ENCODE measurements at regions not wholly inside any gene's neighbourhood (a gene's known extent, or its start where the extent isn't known, plus 50 kb on each side); places are given as distances from the start of the nearest gene placed in this dataset.

DNA sequence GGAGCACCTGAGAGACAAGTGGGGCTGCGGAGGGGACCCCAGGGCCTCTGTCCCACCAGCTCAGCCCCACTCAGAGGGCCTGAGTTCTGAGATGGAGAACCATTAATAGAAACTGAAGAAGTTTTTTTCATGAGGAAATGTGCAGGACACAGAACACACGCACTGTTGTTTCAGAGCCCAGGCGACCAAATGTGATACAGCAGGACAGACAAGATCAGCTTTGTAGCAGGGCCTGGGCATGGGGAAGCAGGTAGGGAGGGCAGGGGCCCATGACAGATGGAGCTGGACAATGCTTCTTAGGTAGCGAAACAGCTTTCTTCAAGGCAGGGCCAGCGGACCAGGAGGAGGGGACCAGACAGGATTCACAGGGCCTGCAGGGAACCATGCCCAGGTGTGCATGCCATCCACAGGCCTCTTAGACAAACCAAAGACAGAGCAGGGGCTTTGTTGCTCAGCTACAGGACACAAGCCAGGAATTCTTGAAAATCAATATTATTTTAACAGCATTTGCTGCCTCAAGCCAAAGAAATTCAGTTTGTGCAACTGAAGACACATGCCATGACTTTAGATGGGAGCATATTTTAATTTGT lies 252.8 kb upstream of the GYPC start:
- Histone ChIP-seq H2BK120ac (ENCODE audit: low read depth, low read length) (no peak overlapping the region), H3K18ac (ENCODE audit: low read depth, low read length) (no peak overlapping the region), H2AK9ac (replicated peaks; ENCODE audit: low read depth, low read length, poor library complexity) (peak overlapping the region; percentile 26), H3K4me1 (ENCODE audit: control insufficient read depth, insufficient read depth, low read length) (no peaks in the 10 kb centered on the region), H3K4me3 (ENCODE audit: insufficient read depth, low read depth, low read length) (no peak overlapping the region), H2AFZ (replicated peaks; ENCODE audit: low read length, poor library complexity) (no peak overlapping the region), H3K9me1 (ENCODE audit: insufficient read depth, low read length) (no peaks in the 10 kb centered on the region), H3K23ac (ENCODE audit: low read depth, low read length) (no peak overlapping the region), H3K79me1 (ENCODE audit: low read depth in 1 of 2, low read length in 2 of 2) (no peaks in the 10 kb centered on the region), H2AK5ac (ENCODE audit: low read depth, low read length) (no peak overlapping the region), H2BK5ac (ENCODE audit: low read depth, low read length, poor library complexity, severe bottlenecking) (no peak overlapping the region), H4K8ac (ENCODE audit: low read depth in 2 of 2, low read length in 2 of 2) (no peak overlapping the region), H2BK15ac (ENCODE audit: low read depth, low read length) (no peak overlapping the region), H3K9ac (ENCODE audit: low read depth, low read length) (no peak overlapping the region), H3K27me3 (ENCODE audit: control insufficient read depth, insufficient read depth, low read length) (no peaks in the 10 kb centered on the region), H4K91ac (ENCODE audit: insufficient read depth, low read depth, low read length) (no peak overlapping the region), H3K36me3 (ENCODE audit: control insufficient read depth, insufficient read depth, low read length) (no peaks in the 10 kb centered on the region), H3K4me2 (ENCODE audit: low read depth, low read length) (no peak overlapping the region), H3K27ac (ENCODE audit: insufficient read depth, low read length) (no peak overlapping the region), H4K20me1 (ENCODE audit: insufficient read depth, low read length) (no peaks in the 10 kb centered on the region), H3K56ac (ENCODE audit: extremely low read depth, insufficient read depth, low read length) (no peak overlapping the region), H3K4ac (ENCODE audit: low read depth, low read length) (no peak overlapping the region), H3K9me3 (ENCODE audit: control insufficient read depth, insufficient read depth, low read length) (peaks cover 10% of the 10 kb centered on the region; the same call in 1 of the 2 replicates), H3K14ac (replicated peaks; ENCODE audit: low read depth, low read length) (no peak overlapping the region), H4K5ac (ENCODE audit: low read depth, low read length) (no peak overlapping the region), H2BK20ac (ENCODE audit: low read depth, low read length) (no peak overlapping the region)
- ChIA-PET POLR2A (ENCODE audit: unreplicated experiment) (no interaction called here), CTCF (no interaction called here)
- in situ Hi-C loops (cut with MboI; ENCODE audit: low sequenced_read_pairs) = no loop called here
- intact Hi-C loops (cut with micrococcal nuclease) = no loop called here
- 71% methylated on average over 3 of the region's 5 CpGs; no CpG with 5 or more reads in 1 of the 2 experiments for WGBS, 2 experiments (ENCODE audit: extremely low coverage in 2 of 2, insufficient read length in 1 of 2)
- DNase-seq (no peak), ATAC-seq (ENCODE audit: low read depth) (no peak)
- BruUV-seq (replicated peaks) = no TSS peak
- no peak for TF ChIP-seq POLR2A (IDR thresholded peaks at IDR 0.05; ENCODE audit: low read depth, low read length)
- TF ChIP-seq, protein P1, sequence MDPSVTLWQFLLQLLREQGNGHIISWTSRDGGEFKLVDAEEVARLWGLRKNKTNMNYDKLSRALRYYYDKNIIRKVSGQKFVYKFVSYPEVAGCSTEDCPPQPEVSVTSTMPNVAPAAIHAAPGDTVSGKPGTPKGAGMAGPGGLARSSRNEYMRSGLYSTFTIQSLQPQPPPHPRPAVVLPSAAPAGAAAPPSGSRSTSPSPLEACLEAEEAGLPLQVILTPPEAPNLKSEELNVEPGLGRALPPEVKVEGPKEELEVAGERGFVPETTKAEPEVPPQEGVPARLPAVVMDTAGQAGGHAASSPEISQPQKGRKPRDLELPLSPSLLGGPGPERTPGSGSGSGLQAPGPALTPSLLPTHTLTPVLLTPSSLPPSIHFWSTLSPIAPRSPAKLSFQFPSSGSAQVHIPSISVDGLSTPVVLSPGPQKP (IDR thresholded peaks at IDR 0.05; ENCODE audit: borderline replicate concordance, low read depth, low read length) = no peak
- no peak for TF ChIP-seq RAD21 (IDR thresholded peaks at IDR 0.05; ENCODE audit: low read length)
- TF ChIP-seq MAZ (IDR thresholded peaks at IDR 0.05; ENCODE audit: borderline replicate concordance, low read depth, low read length) = no peak
- dilution Hi-C loops (cut with HindIII; ENCODE audit: low sequenced_read_pairs, unreplicated experiment) = no loop called here

Measured in IMR-90 (cell line).